ENCODE measurements at regions not wholly inside any gene's neighbourhood (a gene's known extent, or its start where the extent isn't known, plus 50 kb on each side); places are given as distances from the start of the nearest gene placed in this dataset.
A peak's percentile ranks its signal among the peaks of the same experiment; 100 is the strongest.

DNA sequence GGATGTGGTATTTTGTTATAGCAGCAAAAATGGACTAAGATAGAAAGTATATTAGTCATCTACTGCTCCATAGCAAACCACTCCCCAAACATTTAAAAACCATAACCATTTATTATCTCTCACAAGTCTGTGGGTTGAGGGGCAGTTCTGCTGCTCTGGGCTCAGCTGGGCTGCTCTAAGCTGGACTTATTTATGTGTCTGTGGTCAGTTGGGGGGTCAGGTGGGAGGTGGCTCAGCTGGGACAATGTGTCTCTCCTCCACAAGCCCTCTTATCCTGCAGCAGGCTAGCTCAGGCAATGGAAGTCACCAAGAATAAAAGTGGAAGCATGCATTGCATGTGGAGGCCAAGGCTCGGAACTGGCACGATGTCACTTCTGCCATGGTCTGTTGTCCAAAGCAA is 226.1 kb upstream of the N4BP1 start:
- DNase-seq (ENCODE audit: low read depth, low spot score) = no peak

- peak; percentile 18 for DNase-seq (ENCODE audit: low read depth, low spot score)
These were observed 224.6 kb upstream of the N4BP1 start for GRCh38 chr16:48834576-48834975.

GRCh38 chr16:48833461-48833860 is 223.5 kb upstream of the N4BP1 start:
- DNase-seq (ENCODE audit: low read depth, low spot score) = no peak

DNA sequence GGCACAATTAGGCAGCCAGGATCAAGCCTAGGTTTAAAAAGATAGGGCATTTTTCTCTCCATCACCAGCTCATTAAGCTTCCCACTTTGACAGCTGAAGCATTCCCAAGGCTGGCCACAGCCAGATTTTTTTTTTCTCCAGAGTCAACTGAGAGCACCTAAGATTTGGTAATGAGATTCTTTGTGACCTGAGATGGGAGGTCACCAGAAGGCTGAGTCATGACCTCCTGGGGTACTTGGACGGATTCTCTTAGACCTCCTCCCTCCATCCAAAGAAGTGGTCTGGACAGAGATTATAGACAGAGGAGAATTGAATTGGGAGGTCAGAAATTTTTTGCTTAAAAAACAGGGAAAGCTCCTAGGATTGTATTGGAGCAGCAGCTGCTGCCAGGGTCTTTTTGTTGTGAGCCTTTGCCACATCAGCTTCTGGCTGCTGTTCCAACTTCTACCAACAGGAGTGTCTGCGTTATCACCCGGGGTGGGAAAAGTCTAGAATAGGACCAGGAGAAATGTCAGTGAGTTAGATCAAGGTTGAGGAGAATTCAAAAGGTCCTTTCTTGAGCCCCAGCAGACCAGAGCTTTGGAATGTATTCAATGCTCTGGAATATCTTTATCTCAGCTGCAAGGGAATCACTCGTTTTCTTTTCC is 221.2 kb upstream of the N4BP1 start:
- peak; percentile 60 for DNase-seq (ENCODE audit: low read depth, low spot score)

GRCh38 chr16:48829336-48830310 is 219.6 kb upstream of the N4BP1 start:
- DNase-seq (ENCODE audit: low read depth, low spot score) = no peak

- DNase-seq (ENCODE audit: low read depth, low spot score) = no peak
These were observed 214.3 kb upstream of the N4BP1 start for GRCh38 chr16:48824271-48824670.

GRCh38 chr16:48822431-48822830 is 212.5 kb upstream of the N4BP1 start:
- no peak for DNase-seq (ENCODE audit: low read depth, low spot score)

DNA sequence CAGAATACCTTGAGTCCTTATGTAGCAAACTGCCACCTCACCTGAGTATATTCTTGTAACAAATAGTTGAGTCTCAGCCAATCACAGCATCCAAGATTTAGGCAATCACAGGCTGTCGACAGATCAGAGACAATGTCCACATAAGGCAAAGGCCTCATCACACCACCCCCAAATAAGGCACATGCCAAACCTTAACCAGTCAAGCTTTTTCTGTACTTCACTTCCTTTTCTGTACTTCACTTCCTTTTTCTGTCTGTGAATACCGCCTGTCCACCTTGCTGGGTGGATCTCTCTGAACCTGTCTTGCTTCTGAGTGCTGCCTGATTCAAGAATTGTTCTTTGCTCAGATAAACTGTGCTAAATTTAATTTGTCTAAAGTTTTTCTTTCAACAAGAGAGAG is 210.4 kb upstream of the N4BP1 start:
- DNase-seq (ENCODE audit: low read depth, low spot score) = no peak

DNA sequence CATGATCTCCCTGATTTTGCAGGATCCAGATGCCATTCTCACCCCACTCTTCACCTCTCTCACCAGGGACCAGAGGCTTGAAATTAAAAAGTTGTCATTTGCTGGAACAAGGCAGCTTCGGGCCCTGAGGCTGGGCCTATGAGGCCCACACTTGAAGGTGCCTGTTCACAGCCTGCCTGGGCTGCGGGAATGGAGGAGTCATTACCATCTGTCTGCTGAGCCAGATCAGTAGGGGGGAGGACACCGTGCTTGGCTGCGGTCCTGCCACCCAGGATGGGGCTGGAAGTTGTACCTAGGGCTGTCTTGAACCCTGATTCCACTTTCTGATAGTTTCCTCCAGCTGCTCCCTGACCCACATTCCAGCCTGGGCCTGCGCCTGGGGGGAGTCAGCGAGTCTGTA is 208.3 kb upstream of the N4BP1 start:
- DNase-seq (ENCODE audit: low read depth, low spot score) = no peak

DNA sequence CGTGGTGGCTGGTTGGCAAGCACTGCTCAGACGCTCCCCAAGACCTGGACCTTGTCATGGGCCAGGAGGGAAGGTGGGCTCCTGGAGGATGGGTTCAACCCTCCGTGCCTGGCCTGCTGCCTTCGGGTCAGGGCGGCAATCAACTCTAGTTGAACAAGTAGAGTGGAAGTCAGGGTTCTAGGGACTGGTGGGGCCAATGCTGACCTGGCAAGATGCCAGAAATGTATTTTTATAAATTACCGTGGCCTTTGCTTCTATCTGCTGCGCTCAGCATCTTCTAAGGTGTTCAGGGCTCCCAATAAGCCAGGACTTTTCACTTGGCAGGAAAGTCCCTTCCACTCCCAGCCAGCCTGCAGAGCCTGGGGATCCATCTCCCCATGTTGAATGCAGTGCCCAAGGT is 207.1 kb upstream of the N4BP1 start:
- no peak for DNase-seq (ENCODE audit: low read depth, low spot score)

- DNase-seq (ENCODE audit: low read depth, low spot score) = no peak
These were observed 206.4 kb upstream of the N4BP1 start for GRCh38 chr16:48816393-48816792.

DNA sequence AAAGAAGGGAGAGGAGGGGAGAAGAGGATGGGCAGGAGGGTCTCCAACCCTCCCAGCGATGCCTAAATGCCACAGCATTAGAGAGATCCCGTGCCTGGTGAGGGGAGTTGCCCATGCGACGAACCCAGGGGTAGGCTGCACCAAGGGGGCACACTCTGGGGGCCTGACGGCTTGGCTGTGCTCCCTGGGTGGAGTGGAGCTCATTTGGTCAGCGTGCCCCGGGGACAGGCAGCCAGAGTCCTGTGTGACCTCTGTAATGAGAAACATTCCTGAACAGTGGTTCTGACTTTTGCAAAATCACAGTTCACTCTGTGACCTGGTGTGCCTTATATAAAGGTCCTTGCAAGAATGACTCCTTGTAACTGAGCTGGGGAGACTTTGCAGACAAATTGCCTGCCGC is 205.0 kb upstream of the N4BP1 start:
- no peak for DNase-seq (ENCODE audit: low read depth, low spot score)

GRCh38 chr16:48813485-48813884 is 203.5 kb upstream of the N4BP1 start:
- no peak for DNase-seq (ENCODE audit: low read depth, low spot score)

DNA sequence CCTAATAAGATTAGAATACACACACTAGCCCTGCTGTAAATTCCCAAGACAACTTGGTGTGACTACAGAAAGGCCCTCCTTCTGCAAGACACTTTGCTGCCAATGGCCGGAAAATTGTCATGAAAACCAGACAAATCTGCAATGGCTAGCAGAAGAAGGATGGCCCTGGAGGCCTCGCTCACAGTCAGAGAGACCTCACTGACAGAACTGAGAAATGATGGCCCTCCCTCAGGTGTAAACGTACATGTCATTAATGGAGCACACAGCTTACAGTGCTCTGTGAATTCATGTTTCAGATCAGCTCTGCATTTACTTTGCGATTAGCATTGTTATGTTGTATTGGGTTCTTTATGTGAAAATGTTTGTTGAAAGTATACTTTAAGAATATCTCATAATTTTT is 202.9 kb upstream of the N4BP1 start:
- no peak for DNase-seq (ENCODE audit: low read depth, low spot score)

DNA sequence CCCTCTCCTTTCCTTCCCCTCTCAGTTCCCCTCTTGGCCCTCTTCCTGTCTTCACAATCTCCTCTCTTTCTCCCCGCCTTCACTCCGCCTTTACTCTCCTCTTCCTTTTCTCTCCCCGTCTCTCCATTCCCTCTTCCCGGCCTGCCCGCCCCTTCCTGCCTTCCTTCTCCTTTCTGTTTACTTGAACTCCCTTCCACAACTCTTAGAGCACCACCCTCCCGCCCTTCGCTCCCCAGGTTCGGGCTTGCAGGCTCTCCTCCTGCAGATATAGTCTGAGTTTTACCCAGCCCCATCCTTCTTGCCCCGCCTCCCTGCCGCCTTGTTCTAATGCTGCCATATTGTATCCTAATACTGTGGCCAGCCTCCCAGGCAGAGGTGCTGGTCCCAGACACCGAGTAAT is 201.5 kb upstream of the N4BP1 start:
- peak; percentile 30 for DNase-seq (ENCODE audit: low read depth, low spot score)

DNA sequence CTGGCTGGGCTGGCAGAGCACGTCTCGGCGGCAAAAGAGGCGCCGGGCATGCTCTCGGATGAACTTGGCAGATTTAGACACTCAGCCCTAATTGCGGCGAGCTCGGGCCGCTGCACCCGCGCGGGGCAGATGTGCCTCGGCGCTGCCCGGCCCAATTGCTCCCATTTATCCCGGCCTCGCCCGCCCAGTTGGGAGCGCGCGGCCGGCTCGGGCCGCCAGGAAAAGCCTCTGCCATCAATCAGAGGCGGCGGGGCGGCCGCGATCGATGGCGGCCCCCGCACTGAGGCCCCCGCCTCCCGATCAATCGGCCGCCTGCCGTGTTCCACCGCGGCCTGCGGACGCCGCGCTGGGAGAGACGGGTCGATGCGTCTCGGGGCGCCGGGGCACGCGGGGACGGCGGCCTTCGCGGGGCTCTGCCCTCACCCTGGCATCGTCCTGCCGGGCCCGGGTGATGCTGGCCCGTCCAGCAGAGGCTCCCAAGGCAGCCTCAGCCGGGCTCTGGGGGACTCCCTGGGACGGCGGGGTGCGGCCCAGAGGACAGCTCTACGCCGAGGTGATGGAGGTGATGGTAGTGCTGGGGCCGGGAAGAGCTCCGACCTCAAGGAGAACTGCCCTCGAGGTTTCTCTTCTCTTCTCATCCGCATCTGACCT is 200.9 kb upstream of the N4BP1 start:
- peak; percentile 22 for DNase-seq (ENCODE audit: low read depth, low spot score)

DNA sequence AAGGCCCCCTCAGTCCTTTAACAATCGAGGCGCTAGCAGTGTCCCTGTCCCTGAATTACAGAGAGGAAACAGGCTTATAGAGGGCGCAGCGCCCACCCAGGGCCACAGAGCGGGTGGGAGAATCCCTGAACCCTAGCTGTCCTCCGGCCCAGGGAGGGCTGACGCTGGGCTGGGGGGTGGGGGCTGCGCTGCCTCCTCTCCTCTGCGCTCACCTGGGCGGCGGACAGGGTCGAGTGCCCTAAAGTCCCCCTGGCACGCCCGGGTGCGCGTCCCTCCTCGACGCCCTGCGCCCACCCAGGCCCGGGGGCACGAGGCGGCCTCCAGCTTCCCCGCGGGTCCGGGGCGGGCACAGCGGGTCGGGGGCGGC is 200.4 kb upstream of the N4BP1 start:
- no peak for DNase-seq (ENCODE audit: low read depth, low spot score)

DNA sequence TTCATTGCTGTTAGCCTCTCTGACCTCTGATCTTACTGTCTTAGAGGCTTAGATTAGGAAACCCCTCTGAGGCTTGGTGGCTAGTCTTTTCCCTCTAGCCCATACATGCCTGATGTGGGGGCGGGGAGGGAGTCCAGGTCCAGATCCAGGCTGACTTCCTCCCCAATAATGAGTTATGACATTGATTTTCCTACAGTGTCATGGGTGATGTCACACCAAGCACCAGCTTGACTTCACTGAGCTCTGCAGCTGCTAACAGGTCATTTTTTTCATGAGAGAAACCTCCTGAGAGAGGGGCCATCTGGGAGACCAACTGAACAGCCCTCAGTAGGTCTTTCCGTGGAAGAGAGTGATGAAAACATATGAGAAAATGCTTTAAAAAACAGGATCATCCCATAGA is 180.2 kb upstream of the N4BP1 start:
- DNase-seq (ENCODE audit: low read depth, low spot score) = no peak

- DNase-seq (ENCODE audit: low read depth, low spot score) = no peak
These were observed 178.5 kb upstream of the N4BP1 start for GRCh38 chr16:48788475-48788874.

DNA sequence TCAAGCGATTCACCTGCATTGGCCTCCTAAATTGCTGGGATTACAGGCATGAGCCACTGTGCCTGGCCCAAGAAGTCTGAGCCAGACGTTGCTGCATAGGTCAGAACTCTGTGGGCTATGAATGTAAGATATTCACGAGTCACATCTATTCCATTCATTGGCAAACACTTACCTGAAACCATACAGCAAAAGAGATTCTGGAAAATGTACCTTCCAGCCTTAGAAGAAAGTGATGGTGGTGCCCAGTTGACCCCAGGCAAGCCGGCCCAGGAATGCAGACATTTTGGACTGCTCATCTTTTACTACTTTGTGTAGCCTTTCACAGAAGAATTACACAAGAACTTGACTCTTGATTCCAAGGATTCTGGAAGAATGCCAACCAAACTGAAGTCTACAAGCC is 135.6 kb upstream of the N4BP1 start:
- DNase-seq (ENCODE audit: low read depth, low spot score) = no peak

DNA sequence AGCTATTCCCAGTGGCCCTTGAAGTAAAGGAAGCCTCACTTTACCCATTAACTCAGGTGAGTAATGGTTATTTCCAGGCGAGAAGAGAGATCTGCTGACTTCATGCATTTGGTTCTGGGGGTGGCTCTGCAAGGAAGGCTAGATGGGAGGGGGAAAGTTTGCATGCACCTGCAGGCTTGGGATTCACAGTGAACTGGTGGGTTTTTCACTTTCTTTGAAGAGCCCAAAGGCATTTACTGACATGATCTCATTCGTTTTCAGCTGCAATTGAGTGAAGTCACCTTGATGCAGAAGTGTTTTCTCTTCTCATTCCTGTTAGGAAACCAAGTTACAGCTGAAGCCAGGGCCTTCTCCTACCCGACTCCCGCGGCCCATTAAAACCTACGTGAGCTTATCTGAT is 131.0 kb upstream of the N4BP1 start:
- peak; percentile 24 for DNase-seq (ENCODE audit: low read depth, low spot score)

GRCh38 chr16:48734220-48734619 is 124.2 kb upstream of the N4BP1 start:
- DNase-seq (ENCODE audit: low read depth, low spot score) = peak; percentile 22

DNA sequence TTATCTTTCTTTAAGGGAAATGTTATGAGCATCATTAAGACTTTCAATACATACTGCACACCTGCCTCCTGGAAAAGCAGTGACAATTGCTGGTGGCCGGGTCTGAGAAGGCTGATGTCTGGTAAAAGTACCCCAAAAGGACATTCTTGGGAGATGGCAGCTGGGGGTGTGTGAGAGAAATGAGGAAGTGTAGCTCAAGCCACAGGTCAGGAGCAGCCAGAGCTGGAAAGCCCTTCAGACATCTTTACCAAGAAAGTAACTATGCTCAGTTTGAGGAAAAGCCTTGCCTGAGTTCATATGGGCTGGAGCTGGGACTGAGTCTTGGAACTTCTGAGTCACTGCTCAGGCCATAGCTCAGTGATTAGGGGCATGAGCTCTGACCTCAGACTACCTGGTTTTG is 94.7 kb upstream of the N4BP1 start:
- DNase-seq (ENCODE audit: low read depth, low spot score) = no peak

Measured in ELF-1 (cell line).